ENCODE measurements at regions not wholly inside any gene's neighbourhood (a gene's known extent, or its start where the extent isn't known, plus 50 kb on each side); places are given as distances from the start of the nearest gene placed in this dataset.

DNA sequence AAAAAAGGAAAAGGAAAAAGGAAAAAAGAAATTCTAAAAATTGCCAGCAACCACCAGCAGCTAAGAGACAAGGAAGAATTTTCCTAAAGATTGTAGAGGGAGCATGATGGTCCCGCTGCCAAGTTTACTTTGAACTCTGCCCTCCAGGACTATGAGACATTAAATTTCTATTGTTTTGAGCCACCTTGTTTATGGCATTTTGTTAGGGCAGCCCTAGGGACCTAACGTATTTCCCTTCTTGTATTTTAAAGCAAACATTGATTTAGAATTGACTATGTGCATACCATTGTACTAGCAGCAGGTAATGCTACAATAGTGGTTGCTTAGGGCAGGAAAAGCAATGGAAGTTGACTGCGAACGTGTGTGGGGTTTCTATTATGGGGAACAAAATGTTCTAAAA, 1414.2 kb downstream of the EFNB2 start:
- no peak for TF ChIP-seq GATA2 (IDR thresholded peaks at IDR 0.05; ENCODE audit: low read depth, low read length)
- no peak for TF ChIP-seq GATA3 (IDR thresholded peaks at IDR 0.05; ENCODE audit: low read depth, low read length)

Data from SH-SY5Y (cell line).